ENCODE measurements at regions not wholly inside any gene's neighbourhood (a gene's known extent, or its start where the extent isn't known, plus 50 kb on each side); places are given as distances from the start of the nearest gene placed in this dataset.
"Not testable (repeated sequence)": the region's sequence is repeated elsewhere in the genome, so short reads cannot be mapped to it uniquely, and the experiment has no call there.

GRCh38 chr18:64699081-64699480 is 550.2 kb upstream of the LINC00305 start:
- FAIRE-seq: no peak
- no peak for DNase-seq (ENCODE audit: extremely low spot score, insufficient read length, low read depth)

GRCh38 chr18:64695851-64696553 is 547.1 kb upstream of the LINC00305 start:
- no peak for DNase-seq (ENCODE audit: extremely low spot score, insufficient read length, low read depth)
- no peak for FAIRE-seq

GRCh38 chr18:64693766-64694165 is 544.9 kb upstream of the LINC00305 start:
- DNase-seq (ENCODE audit: extremely low spot score, insufficient read length, low read depth) (no peak), FAIRE-seq (no peak)

GRCh38 chr18:64692826-64693225 is 543.9 kb upstream of the LINC00305 start:
- no peak for DNase-seq (ENCODE audit: extremely low spot score, insufficient read length, low read depth)
- no peak for FAIRE-seq

GRCh38 chr18:64679121-64679520 is 530.2 kb upstream of the LINC00305 start:
- FAIRE-seq (no peak), DNase-seq (ENCODE audit: extremely low spot score, insufficient read length, low read depth) (no peak)

GRCh38 chr18:64678048-64678447 is 529.2 kb upstream of the LINC00305 start:
- DNase-seq (ENCODE audit: extremely low spot score, insufficient read length, low read depth) (no peak), FAIRE-seq (no peak)

GRCh38 chr18:64674694-64675093 is 525.8 kb upstream of the LINC00305 start:
- no peak for FAIRE-seq
- no peak for DNase-seq (ENCODE audit: extremely low spot score, insufficient read length, low read depth)

GRCh38 chr18:64671293-64671692 is 522.4 kb upstream of the LINC00305 start:
- not testable (repeated sequence) for DNase-seq (ENCODE audit: extremely low spot score, insufficient read length, low read depth); FAIRE-seq

- DNase-seq (ENCODE audit: extremely low spot score, insufficient read length, low read depth) (no peak), FAIRE-seq (no peak)
Measured at GRCh38 chr18:64668461-64668962, 519.6 kb upstream of the LINC00305 start.

GRCh38 chr18:64663086-64663485 is 514.2 kb upstream of the LINC00305 start:
- FAIRE-seq (no peak), DNase-seq (ENCODE audit: extremely low spot score, insufficient read length, low read depth) (no peak)

- FAIRE-seq (no peak), DNase-seq (ENCODE audit: extremely low spot score, insufficient read length, low read depth) (no peak)
Measured at GRCh38 chr18:64659196-64659595, 510.3 kb upstream of the LINC00305 start.

- DNase-seq (ENCODE audit: extremely low spot score, insufficient read length, low read depth) (no peak), FAIRE-seq (no peak)
Measured at GRCh38 chr18:64653068-64653467, 504.2 kb upstream of the LINC00305 start.

- DNase-seq (ENCODE audit: extremely low spot score, insufficient read length, low read depth): no peak
- no peak for FAIRE-seq
Measured at GRCh38 chr18:64650068-64650467, 501.2 kb upstream of the LINC00305 start.

GRCh38 chr18:64645753-64646152 is 496.9 kb upstream of the LINC00305 start:
- DNase-seq (ENCODE audit: extremely low spot score, insufficient read length, low read depth): no peak
- no peak for FAIRE-seq

GRCh38 chr18:64639536-64639935 is 490.6 kb upstream of the LINC00305 start:
- no peak for FAIRE-seq
- no peak for DNase-seq (ENCODE audit: extremely low spot score, insufficient read length, low read depth)

GRCh38 chr18:64620971-64621560 is 472.2 kb upstream of the LINC00305 start:
- no peak for FAIRE-seq
- DNase-seq (ENCODE audit: extremely low spot score, insufficient read length, low read depth): no peak

GRCh38 chr18:64618390-64618789 is 469.5 kb upstream of the LINC00305 start:
- no peak for DNase-seq (ENCODE audit: extremely low spot score, insufficient read length, low read depth)
- no peak for FAIRE-seq

GRCh38 chr18:64615021-64615420 is 466.1 kb upstream of the LINC00305 start:
- FAIRE-seq: no peak
- DNase-seq (ENCODE audit: extremely low spot score, insufficient read length, low read depth): no peak

GRCh38 chr18:64614446-64614845 is 465.6 kb upstream of the LINC00305 start:
- FAIRE-seq (no peak), DNase-seq (ENCODE audit: extremely low spot score, insufficient read length, low read depth) (no peak)

- DNase-seq (ENCODE audit: extremely low spot score, insufficient read length, low read depth) (no peak), FAIRE-seq (no peak)
Measured at GRCh38 chr18:64592246-64592645, 443.4 kb upstream of the LINC00305 start.

- FAIRE-seq: no peak
Measured at GRCh38 chr18:64589000-64589399, 440.1 kb upstream of the LINC00305 start.

GRCh38 chr18:64566456-64566855 is 417.6 kb upstream of the LINC00305 start:
- DNase-seq (ENCODE audit: extremely low spot score, insufficient read length, low read depth): no peak
- no peak for FAIRE-seq

More at GRCh38 chr18:64589000-64589399, 440.1 kb upstream of the LINC00305 start:
- DNase-seq (ENCODE audit: extremely low spot score, insufficient read length, low read depth): no peak

Data from GM18507 (cell line).